ENCODE measurements at regions not wholly inside any gene's neighbourhood (a gene's known extent, or its start where the extent isn't known, plus 50 kb on each side); places are given as distances from the start of the nearest gene placed in this dataset.

GRCh38 chr6:157756708-157757429 lies 66.2 kb upstream of the SNX9 start:
- peak; percentile 78 for DNase-seq (ENCODE audit: low spot score)

GRCh38 chr6:157757430-157758403 lies 65.3 kb upstream of the SNX9 start:
- DNase-seq (ENCODE audit: low spot score) = no peak

DNA sequence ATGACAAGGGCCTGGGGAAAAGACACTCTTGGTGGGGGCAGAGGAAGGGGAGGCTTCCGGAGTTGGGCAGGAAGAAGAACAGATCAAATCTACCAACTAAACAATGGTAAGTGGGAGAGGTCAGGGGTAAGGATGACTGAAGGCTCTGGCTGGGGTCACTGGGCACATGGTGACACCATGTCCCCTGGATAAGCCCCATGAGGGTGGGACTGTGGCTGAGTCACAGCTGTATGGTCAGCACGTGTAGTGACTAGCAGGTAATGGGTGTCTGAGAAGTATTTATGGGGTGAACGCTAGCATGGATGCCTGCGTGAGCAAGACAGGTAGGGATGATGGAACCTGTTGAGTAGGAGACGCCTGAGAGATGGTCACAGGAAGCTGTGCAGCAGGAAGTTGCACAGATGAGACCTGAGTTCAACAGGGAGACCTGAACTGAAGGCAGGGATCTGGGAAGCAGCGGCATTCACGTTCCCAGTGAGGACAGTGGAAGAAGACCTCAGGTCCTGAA lies 64.5 kb upstream of the SNX9 start:
- no peak for DNase-seq (ENCODE audit: low spot score)

- DNase-seq (ENCODE audit: low spot score) = no peak
Observed at GRCh38 chr6:157759028-157759427, 64.0 kb upstream of the SNX9 start.

DNA sequence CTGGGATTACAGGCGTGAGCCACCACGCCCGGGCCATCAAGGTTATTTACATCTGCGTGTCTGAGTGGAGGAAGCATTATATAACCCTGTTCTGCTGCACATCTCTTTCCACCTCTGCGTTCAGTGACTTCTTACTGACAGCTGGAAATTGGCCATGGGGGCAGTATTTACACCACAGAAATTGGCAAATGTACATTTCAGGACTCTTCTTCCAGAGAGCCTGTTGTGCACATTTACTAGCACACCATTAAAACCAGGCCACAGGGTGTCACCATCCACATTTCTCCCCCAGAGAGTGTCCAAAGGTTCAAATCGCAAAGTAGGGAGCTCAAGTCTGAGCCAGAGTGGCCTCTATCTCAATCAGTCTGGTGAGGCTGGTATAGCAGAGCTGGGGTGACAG lies 62.9 kb upstream of the SNX9 start:
- no peak for DNase-seq (ENCODE audit: low spot score)

DNA sequence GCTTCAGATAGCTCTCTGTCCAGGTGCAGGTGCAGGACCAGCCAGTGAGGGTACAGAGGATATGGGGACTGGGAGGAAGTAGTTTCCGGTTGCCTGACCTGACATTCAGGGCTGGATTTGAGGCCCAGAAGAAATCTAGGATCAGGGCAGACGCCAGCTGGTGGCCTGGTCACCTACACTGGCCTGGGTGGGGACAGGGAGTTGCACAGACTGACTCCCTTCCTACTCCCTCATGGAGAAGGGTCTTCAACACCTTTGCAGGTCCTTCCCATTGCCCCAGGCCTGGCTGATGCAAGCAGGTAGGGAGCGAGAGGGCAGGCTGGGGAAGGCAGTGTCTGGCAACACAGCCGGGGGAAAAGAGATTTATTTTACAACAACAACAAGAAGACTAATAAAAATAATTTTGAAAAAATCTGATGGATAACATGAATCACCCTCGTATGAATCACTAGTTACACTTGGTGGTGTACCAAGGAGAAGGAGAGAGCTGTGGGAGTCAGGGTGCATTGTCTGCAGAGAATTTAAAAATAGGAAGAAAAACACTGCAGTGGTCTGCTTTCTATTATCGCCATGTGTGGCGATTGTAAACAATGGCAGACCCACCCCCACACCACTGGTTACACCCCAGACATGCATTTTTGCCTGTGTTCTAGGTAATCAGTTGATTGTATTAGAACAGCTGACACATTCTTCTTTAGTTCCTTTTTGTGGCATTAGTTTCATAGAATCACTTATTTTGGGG lies 62.3 kb upstream of the SNX9 start:
- DNase-seq (ENCODE audit: low spot score) = peak; percentile 39

- peak; percentile 29 for DNase-seq (ENCODE audit: low spot score)
Observed at GRCh38 chr6:157761331-157761921, 61.6 kb upstream of the SNX9 start.

GRCh38 chr6:157761926-157762325 lies 61.1 kb upstream of the SNX9 start:
- DNase-seq (ENCODE audit: low spot score) = no peak

GRCh38 chr6:157762636-157763035 lies 60.4 kb upstream of the SNX9 start:
- DNase-seq (ENCODE audit: low spot score) = peak; percentile 69

GRCh38 chr6:157763129-157763903 lies 59.7 kb upstream of the SNX9 start:
- DNase-seq (ENCODE audit: low spot score) = peak; percentile 99

GRCh38 chr6:157763904-157764177 lies 59.2 kb upstream of the SNX9 start:
- no peak for DNase-seq (ENCODE audit: low spot score)

- peak; percentile 97 for DNase-seq (ENCODE audit: low spot score)
Observed at GRCh38 chr6:157764178-157765068, 58.6 kb upstream of the SNX9 start.

DNA sequence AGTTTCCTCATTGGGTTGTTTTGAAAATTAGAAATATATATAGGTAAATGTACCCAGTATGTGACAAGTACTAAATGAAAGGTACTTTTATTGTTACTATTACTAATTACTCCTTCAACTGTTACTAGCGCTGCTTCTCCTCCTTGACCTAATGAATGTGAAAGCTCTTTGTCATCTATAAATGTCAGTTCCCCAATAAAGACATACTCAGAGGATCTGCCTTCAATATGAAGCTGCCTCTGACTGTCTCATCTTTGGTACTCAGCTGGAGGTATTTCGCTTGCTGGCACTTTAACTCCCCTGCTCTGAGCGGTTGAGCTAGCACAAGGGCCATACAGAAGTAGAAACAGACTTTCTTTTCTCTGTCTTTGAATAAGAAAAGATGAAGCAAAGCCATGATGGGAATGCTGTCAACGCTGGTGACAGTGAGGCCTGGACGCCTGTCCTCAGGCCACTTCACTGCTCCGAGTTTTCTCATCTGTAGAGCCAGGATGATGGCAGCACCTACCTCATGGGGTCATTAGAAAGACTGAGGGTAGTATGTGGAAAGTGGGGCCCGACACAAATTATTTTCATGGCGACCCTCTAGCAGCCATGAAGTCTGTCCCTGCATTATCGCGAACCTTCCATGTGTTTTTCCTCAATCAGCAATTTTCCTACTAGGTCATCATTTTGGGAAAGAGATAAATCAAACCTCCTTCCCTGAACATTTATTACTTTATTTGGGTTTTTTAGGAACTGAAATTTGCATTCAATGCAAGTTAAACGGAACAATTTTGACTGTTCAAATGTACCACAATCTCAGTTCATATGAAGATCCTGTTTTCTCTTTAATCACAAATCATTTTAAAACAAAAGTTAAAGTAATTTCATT lies 55.9 kb upstream of the SNX9 start:
- DNase-seq (ENCODE audit: low spot score) = no peak

- no peak for DNase-seq (ENCODE audit: low spot score)
Observed at GRCh38 chr6:157767775-157768156, 55.3 kb upstream of the SNX9 start.

DNA sequence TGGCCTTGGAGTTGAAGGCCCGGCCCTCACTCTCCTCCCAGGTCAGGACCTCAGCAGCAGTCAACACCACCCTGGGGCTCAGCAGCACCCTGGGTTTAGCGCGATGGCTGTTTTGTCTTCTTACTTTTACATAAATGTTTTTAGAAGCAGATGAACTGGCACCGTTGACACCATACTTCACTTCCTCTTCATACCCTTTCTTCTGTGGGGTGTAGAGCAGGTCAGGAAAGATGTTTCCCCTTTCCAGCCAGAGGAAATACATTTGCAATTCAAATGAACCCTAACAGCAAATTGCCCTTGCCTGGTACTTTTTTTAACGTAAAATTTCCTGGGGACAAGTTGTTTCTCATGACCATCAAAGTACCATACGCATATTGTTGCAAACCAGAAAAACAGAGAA lies 54.7 kb upstream of the SNX9 start:
- no peak for DNase-seq (ENCODE audit: low spot score)

DNA sequence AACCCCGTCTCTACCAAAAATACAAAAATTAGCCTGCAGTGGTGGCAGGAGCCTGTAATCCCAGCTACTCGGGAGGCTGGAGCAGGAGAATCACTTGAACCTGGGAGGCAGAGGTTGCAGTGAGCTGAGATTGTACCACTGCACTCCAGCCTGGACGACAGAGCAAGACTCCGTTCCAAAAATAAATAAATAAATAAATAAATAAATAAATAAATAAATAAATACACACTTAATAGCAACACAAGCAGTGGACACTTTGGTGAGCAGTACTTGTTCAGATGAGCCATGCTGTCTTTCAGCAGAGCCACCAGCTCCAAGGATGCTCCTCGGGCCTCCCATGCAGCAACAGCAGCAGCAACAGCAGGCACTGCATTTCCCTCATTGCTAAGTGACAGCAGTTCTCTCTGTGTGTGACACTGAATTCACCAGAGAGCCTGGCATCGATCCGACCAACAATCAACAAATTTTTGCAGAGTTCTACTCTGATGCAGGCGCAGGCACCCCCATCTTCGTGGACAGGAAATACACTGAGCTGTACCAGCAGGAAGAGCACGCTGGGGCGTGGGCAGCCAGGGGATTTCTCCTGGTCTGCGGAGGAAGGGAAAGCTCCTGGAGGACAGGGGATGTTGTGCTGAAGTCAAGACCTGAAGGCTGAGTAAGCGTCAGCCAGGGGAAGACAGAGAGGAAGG lies 54.0 kb upstream of the SNX9 start:
- no peak for DNase-seq (ENCODE audit: low spot score)

GRCh38 chr6:157769776-157770426 lies 53.1 kb upstream of the SNX9 start:
- no peak for DNase-seq (ENCODE audit: low spot score)

- DNase-seq (ENCODE audit: low spot score) = no peak
Observed at GRCh38 chr6:157770946-157771345, 52.1 kb upstream of the SNX9 start.
